ENCODE measurements at regions not wholly inside any gene's neighbourhood (a gene's known extent, or its start where the extent isn't known, plus 50 kb on each side); places are given as distances from the start of the nearest gene placed in this dataset.

GRCh38 chr7:17239683-17240521, 58.5 kb upstream of the AHR start (continued):
- TF ChIP-seq, protein P1, sequence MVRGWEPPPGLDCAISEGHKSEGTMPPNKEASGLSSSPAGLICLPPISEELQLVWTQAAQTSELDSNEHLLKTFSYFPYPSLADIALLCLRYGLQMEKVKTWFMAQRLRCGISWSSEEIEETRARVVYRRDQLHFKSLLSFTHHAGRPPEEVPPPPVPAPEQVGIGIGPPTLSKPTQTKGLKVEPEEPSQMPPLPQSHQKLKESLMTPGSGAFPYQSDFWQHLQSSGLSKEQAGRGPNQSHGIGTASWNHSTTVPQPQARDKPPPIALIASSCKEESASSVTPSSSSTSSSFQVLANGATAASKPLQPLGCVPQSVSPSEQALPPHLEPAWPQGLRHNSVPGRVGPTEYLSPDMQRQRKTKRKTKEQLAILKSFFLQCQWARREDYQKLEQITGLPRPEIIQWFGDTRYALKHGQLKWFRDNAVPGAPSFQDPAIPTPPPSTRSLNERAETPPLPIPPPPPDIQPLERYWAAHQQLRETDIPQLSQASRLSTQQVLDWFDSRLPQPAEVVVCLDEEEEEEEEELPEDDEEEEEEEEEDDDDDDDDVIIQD (CRISPR knock-in tag; IDR thresholded peaks at IDR 0.05; ENCODE audit: low read depth), result 0 out of 2 replicates have a peak, but pooled peaks have one; percentile 40
- no peak for TF ChIP-seq SUZ12 (IDR thresholded peaks at IDR 0.05; ENCODE audit: low read depth, low read length)
- peak; percentile 91 for TF ChIP-seq NKX3-1 (CRISPR knock-in tag; IDR thresholded peaks at IDR 0.05)
- peak; percentile 95 for TF ChIP-seq FOSL2 (CRISPR knock-in tag; IDR thresholded peaks at IDR 0.05)
- peak; percentile 81 for TF ChIP-seq MAFF (IDR thresholded peaks at IDR 0.05; ENCODE audit: low read depth, low read length)
- TF ChIP-seq JUN (CRISPR knock-in tag; IDR thresholded peaks at IDR 0.05), result peak; percentile 69; the same call in 1 of the 2 replicates
- 0 out of 2 replicates have a peak, but pooled peaks have one; percentile 31 for TF ChIP-seq TARDBP (CRISPR knock-in tag; IDR thresholded peaks at IDR 0.05)
- peak; percentile 61 for TF ChIP-seq ARID3A (IDR thresholded peaks at IDR 0.05; ENCODE audit: low read depth, low read length)
- 0 out of 2 replicates have a peak, but pooled peaks have one; percentile 22 for TF ChIP-seq SMAD3 (CRISPR knock-in tag; IDR thresholded peaks at IDR 0.05)
- peak; percentile 92 for TF ChIP-seq ZNF12 (CRISPR knock-in tag; IDR thresholded peaks at IDR 0.05)
- TF ChIP-seq, protein P2, sequence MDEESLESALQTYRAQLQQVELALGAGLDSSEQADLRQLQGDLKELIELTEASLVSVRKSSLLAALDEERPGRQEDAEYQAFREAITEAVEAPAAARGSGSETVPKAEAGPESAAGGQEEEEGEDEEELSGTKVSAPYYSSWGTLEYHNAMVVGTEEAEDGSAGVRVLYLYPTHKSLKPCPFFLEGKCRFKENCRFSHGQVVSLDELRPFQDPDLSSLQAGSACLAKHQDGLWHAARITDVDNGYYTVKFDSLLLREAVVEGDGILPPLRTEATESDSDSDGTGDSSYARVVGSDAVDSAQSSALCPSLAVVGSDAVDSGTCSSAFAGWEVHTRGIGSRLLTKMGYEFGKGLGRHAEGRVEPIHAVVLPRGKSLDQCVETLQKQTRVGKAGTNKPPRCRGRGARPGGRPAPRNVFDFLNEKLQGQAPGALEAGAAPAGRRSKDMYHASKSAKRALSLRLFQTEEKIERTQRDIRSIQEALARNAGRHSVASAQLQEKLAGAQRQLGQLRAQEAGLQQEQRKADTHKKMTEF (CRISPR knock-in tag; IDR thresholded peaks at IDR 0.05), result peak; percentile 73; the same call in 1 of the 2 replicates
- TF ChIP-seq, protein P3, sequence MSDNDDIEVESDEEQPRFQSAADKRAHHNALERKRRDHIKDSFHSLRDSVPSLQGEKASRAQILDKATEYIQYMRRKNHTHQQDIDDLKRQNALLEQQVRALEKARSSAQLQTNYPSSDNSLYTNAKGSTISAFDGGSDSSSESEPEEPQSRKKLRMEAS (IDR thresholded peaks at IDR 0.05), result peak; percentile 43; the same call in 1 of the 2 replicates
- no peak for TF ChIP-seq KIAA2018 (CRISPR knock-in tag; IDR thresholded peaks at IDR 0.05; ENCODE audit: borderline replicate concordance)
- no peak for TF ChIP-seq SOX6 (IDR thresholded peaks at IDR 0.05)
- peak; percentile 87 for TF ChIP-seq SOX6 (CRISPR knock-in tag; IDR thresholded peaks at IDR 0.05)
- no peak for TF ChIP-seq GLI4 (CRISPR knock-in tag; IDR thresholded peaks at IDR 0.05; ENCODE audit: borderline replicate concordance)

Data from HepG2 (cell line).